H1 (cell line): ENCODE measurements at regions not wholly inside any gene's neighbourhood (a gene's known extent, or its start where the extent isn't known, plus 50 kb on each side); places are given as distances from the start of the nearest gene placed in this dataset.

Experiments used
- CHD1 ChIP-seq: IDR thresholded peaks from 2 replicates; pipeline ENCODE4 v1.6.1; 2012; ENCODE audit warnings: low read depth, low read length, improper control_type of control experiment
- JUND ChIP-seq: IDR thresholded peaks from 2 replicates; pipeline ENCODE4 v1.6.1; 2011; ENCODE audit warnings: mild to moderate bottlenecking, improper control_type of control experiment, low read length
- RAD21 ChIP-seq, 2 experiments: IDR thresholded peaks in 1 of 2; conservative IDR thresholded peaks in 1 of 2; 2 replicates each; pipeline ENCODE4 v1.6.1; 2011; ENCODE audit warnings: low read depth in 2 of 2, low read length in 2 of 2, improper control_type of control experiment in 1 of 2, inconsistent platforms in 1 of 2, mild to moderate bottlenecking in 1 of 2, moderate library complexity in 1 of 2
- RNF2 ChIP-seq: fragments of 200-900, 300-1000 bp; sonication (generic); IDR thresholded peaks from 2 replicates; pipeline ENCODE4 v1.7.1; 2016; ENCODE audit warnings: borderline replicate concordance, low read depth, mild to moderate bottlenecking, antibody characterized with exemption, low read length; ENCODE audit not compliant: poor library complexity, severe bottlenecking; ENCODE audit errors: missing control alignments

DNA sequence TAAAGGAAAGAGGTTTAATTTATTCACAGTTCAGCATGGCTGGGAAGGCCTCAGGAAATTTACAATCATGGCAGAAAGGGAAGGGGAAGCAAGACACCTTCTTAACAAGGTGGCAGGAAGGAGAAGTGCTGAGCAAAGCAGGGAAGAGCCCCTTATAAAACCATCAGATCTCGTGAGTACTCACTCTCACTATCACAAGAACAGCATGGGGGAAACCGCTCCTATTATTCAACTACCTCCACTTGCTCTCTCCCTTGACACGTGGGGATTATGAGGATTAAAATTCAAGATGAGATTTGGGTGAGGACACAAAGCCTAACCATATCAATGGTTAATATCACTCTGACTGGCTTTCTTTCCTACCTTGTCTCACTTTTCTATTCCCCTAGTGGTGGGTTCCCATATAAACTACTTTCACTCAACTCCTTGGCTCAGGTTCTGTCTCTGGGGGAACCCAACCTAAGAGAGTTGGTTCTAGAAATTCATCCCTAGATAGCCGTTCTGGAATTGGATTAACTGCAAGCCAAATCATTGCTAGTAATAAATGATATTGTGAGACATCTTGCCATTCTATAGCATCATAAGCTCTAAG lies 749.8 kb upstream of the GRAMD2B start (continued):
- TF ChIP-seq RAD21 (IDR thresholded peaks at IDR 0.05 in 1 of 2, conservative IDR thresholded peaks at IDR 0.05 in 1 of 2; ENCODE audit: low read depth in 2 of 2, low read length in 2 of 2) (peak in 1 of 2 experiments; percentile 22; a peak in 2 of 4 replicates), RNF2 (no peak), CHD1 (no peak), JUND (no peak)
